GM19468 (cell line): ENCODE measurements at regions not wholly inside any gene's neighbourhood (a gene's known extent, or its start where the extent isn't known, plus 50 kb on each side); places are given as distances from the start of the nearest gene placed in this dataset.

ENCODE experiments used
- ATAC-seq: cut with Tn5 transposase; IDR thresholded peaks from one replicate; pipeline ENCODE4 v1.9.1; 2021; ENCODE audit warnings: mild to moderate bottlenecking, moderate library complexity, moderate number of reproducible peaks; ENCODE audit not compliant: unreplicated experiment; ENCODE audit errors: extremely low read depth

- ATAC-seq: no peak
These were observed 57.4 kb upstream of the CHST9 start for GRCh38 chr18:27242392-27243047.

DNA sequence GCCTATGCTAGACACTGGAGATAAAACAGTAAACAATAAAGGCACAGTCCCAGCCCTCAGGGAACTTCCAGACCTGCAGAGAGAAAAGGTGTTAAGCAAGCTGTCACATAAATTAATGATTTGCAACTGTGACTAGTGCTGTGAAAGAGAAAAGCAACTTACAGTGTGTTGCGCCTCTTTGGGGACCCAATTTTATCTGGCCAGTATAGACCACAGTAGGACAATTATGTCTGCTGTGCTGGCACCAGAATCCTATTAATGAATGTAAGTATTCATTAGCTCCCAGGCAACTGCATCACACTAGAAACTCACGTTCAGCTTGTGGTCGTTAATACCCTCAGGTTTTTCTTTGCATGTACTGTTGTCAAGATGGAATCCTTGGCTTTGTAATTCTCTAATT is 55.3 kb upstream of the CHST9 start:
- ATAC-seq: no peak

- no peak for ATAC-seq
These were observed 54.6 kb upstream of the CHST9 start for GRCh38 chr18:27239669-27240068.

DNA sequence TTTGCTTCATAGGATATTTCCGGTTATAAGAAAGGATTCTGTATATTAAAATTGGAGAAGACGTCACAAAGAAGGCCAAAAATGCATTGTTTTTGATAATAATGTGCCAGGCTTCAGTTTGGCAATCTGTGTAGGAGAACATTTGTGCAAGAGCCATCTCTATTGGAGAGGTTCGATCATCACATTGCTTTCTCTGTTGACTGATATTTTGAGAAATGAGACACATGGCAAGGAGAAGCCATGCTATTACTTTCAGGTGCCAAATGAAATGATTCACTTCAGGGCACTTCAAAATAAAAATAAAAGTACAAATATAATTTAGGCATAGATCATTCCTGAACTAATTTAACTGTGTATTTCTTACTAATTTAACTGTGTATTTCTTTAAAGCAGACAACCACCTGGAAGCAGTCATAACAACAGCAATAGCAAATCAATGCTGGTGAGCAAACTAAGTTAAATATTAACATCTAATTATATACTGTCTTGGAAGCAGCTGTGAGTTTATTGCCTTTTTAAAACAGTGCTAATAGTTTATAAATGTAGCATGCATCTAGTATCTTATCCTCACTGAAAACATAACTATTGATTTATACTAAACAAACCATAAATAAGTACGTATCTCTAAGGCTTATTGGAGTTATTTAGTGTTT is 50.2 kb upstream of the CHST9 start:
- no peak for ATAC-seq
